Duodenal mucosa (tissue), 2 donors: ENCODE measurements at regions not wholly inside any gene's neighbourhood (a gene's known extent, or its start where the extent isn't known, plus 50 kb on each side); places are given as distances from the start of the nearest gene placed in this dataset.
"Not testable (repeated sequence)": the region's sequence is repeated elsewhere in the genome, so short reads cannot be mapped to it uniquely, and the experiment has no call there.

ENCODE experiments used
- H3K27ac ChIP-seq: one replicate; pipeline ENCODE4 v1.7.0; 2013; ENCODE audit warnings: low read depth, low read length
- H3K27me3 ChIP-seq, 2 donors: one replicate each; pipeline ENCODE4 v1.7.0; 2013; ENCODE audit warnings: low read length in 2 of 2, control low read depth in 1 of 2; ENCODE audit not compliant: insufficient read depth in 2 of 2, control insufficient read depth in 1 of 2
- H3K36me3 ChIP-seq, 2 donors: one replicate each; pipeline ENCODE4 v1.7.0; 2013; ENCODE audit warnings: low read length in 2 of 2, control low read depth in 1 of 2; ENCODE audit not compliant: insufficient read depth in 2 of 2, control insufficient read depth in 1 of 2
- H3K4me1 ChIP-seq, 2 donors: one replicate each; pipeline ENCODE4 v1.7.0; 2013; ENCODE audit warnings: low read length in 2 of 2, control low read depth in 1 of 2; ENCODE audit not compliant: insufficient read depth in 2 of 2, control insufficient read depth in 1 of 2
- H3K4me3 ChIP-seq, 2 donors: one replicate each; pipeline ENCODE4 v1.7.0; 2013; ENCODE audit warnings: low read length in 2 of 2, low read depth in 1 of 2
- H3K9ac ChIP-seq, 2 donors: one replicate each; pipeline ENCODE4 v1.7.0; 2013; ENCODE audit warnings: low read length in 2 of 2, low read depth in 1 of 2
- H3K9me3 ChIP-seq, 2 donors: one replicate each; pipeline ENCODE4 v1.7.0; 2013; ENCODE audit warnings: low read length in 2 of 2, control low read depth in 1 of 2; ENCODE audit not compliant: control insufficient read depth in 1 of 2

DNA sequence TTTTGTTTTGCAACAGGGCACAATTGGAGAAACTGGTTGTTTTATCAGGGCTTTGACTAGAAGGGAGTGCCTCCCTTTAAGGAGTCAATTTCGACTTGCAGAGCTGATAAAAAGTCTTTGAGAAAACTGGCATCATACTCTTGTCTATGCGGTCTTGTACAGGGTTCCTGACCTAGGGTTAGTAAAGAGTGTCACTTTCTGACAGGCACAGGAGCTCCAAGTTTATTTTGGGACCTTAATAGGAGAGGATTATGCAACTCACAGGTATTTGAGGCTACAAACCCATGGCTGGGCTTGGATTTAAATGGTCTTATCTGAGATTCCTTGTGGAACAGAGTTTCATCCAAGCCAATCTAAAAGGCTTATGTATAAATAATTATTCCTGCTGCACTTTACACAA, 365.4 kb downstream of the HTR1B start:
- Histone ChIP-seq H3K9me3 (no peaks in the 10 kb centered on the region), H3K9ac (no peak overlapping the region), H3K27me3 (no peaks in the 10 kb centered on the region), H3K4me1 (no peaks in the 10 kb centered on the region), H3K4me3 (no peak overlapping the region), H3K27ac (no peak overlapping the region), H3K36me3 (no peaks in the 10 kb centered on the region)

DNA sequence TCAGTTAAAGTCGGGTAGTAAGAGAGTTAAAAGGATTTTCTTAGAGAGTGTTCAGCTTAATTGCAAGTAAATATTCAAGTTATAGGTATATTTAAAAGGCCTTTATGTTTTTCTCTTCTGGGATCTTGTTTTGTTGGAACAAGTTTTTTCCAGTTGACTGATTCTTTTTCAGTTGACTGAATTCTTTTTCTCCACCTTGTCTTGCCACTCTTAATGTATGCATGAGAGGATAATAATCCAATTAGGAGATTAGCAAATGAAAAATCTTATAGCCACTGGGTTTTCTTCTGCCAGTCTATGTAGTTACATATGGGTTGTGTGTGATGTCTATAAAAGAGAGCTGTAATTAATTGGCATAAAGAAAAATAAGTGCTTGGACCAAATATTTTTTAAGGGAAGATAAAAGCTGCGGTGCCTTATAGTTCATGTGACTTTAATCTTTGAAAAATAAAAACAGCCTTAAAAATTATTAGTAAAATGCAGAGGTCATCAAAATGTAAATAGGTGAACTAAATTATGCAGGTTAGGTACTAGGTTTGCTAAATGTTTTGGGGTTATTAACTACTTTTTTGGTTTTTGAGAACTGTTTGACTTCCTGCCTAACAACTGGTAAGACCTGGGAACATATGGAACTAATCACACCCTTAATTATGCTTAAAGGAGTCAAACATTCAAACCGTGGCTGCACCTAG, 367.2 kb downstream of the HTR1B start:
- Histone ChIP-seq H3K9me3 (no peaks in the 10 kb centered on the region), H3K36me3 (no peaks in the 10 kb centered on the region), H3K27ac (no peak overlapping the region), H3K9ac (no peak overlapping the region), H3K4me3 (no peak overlapping the region), H3K4me1 (no peaks in the 10 kb centered on the region), H3K27me3 (no peaks in the 10 kb centered on the region)

DNA sequence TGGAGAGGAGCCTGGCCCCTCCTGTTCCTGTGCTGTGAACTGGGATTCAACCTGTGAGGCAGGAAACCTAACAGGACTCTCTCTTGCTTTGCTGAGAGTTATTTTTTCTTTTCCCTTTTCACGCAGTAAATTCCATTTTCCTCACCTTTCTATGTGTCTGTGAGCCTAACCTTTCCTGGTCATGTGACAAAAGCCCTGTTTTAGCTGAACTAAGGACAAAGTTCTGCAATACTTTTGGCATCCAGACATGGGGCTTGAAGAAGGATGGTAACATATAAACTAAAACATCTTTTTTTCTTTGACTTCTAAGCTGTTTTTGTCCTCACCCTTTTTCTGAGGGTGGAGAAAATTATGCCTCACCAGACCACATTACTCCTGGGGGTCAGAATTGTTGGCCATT, 368.5 kb downstream of the HTR1B start:
- H3K4me3 ChIP-seq, result no peak overlapping the region
- H3K4me1 ChIP-seq, result no peaks in the 10 kb centered on the region
- H3K36me3 ChIP-seq, result no peaks in the 10 kb centered on the region
- no peak overlapping the region for H3K9ac ChIP-seq
- no peak overlapping the region for H3K27ac ChIP-seq
- no peaks in the 10 kb centered on the region for H3K27me3 ChIP-seq
- no peaks in the 10 kb centered on the region for H3K9me3 ChIP-seq

DNA sequence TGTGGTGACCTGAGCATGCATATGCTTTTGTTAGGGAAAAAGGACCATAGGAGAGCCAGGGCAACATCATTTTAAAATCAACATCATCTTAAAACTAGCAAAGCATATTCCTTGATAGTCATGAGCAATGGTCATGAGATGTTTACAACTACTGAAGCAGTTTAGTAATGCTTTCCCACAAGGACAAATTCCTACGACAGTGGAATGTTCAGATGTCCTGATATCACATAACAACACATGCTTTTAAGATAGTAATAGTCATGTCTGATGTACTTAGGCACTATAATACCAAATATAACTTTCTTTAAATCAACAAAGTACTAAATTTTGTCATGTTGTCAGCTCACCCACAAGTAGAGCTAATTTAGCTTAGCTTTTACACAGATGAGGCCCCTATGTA, 370.3 kb downstream of the HTR1B start:
- Histone ChIP-seq H3K27me3 (no peaks in the 10 kb centered on the region), H3K27ac (no peak overlapping the region), H3K9ac (no peak overlapping the region), H3K4me3 (no peak overlapping the region), H3K36me3 (no peaks in the 10 kb centered on the region), H3K9me3 (no peaks in the 10 kb centered on the region), H3K4me1 (no peaks in the 10 kb centered on the region)

DNA sequence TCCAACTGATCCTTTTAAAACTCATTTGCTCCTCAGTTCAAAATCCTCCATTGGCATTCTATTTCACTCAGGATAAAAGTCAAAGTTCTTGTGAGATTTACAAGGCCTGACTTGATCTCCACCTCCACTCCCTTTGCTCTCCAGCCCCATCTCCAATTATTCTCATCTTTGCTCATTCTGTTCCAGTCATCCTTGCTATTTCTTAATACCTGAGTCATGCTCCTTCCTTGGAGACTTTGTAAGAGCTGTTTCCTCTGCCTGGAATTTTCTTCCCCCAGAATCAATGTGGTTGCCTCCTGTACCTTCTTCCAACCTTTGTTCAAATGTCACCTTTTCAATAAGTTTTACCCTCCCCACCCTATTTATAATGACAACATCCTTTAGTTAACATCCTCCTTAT, 373.5 kb downstream of the HTR1B start:
- Histone ChIP-seq H3K4me1 (no peaks in the 10 kb centered on the region), H3K36me3 (no peaks in the 10 kb centered on the region), H3K4me3 (no peak overlapping the region), H3K27me3 (no peaks in the 10 kb centered on the region), H3K9me3 (no peaks in the 10 kb centered on the region), H3K9ac (no peak overlapping the region), H3K27ac (no peak overlapping the region)

DNA sequence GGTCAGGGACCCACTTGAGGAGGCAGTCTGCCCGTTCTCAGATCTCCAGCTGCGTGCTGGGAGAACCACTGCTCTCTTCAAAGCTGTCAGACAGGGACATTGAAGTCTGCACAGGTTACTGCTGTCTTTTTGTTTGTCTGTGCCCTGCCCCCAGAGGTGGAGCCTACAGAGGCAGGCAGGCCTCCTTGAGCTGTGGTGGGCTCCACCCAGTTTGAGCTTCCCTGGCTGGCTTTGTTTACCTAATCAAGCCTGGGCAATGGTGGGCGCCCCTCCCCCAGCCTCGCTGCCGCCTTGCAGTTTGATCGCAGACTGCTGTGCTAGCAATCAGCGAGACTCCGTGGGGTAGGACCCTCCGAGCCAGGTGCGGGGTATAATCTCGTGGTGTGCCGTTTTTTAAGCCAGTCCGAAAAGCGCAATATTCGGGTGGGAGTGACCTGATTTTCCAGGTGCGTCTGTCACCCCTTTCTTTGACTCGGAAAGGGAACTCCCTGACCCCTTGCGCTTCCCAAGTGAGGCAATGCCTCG, 375.4 kb downstream of the HTR1B start:
- H3K27me3 ChIP-seq, H3K9ac ChIP-seq, H3K4me3 ChIP-seq, H3K36me3 ChIP-seq, H3K4me1 ChIP-seq, H3K9me3 ChIP-seq, H3K27ac ChIP-seq: not testable (repeated sequence)

DNA sequence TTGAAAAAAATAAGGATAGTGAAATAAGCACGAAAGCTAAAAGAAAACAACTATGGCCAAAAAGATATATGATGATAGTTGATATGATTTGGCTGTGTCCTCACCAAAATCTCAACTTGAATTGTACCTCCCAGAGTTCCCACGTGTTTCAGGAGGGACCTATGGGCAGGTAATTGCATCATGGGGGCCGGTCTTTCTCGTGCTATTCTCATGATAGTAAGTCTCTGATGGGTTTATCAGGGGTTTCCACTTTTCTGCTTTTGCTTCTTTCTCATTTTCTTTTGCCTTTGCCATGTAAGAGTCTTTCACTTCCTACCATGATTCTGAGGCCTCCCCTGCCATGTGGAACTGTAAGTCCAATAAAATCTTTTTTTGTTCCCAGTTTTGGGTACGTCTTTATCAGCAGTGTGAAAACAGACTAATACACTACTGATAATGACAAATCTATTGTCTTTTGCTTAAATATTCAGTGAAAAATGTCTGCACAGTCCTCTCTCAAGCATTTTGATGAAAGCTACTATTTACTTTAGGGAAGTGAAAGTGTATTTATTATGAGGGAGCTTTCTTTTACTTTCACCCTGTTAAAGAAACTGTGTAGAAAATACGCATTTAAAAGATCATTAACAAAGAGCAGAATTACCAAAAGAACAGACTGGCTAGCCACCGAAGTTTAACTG, 389.1 kb downstream of the HTR1B start:
- Histone ChIP-seq H3K9me3 (no peaks in the 10 kb centered on the region), H3K9ac (no peak overlapping the region), H3K4me3 (no peak overlapping the region), H3K27ac (no peak overlapping the region), H3K36me3 (no peaks in the 10 kb centered on the region), H3K27me3 (no peaks in the 10 kb centered on the region), H3K4me1 (no peaks in the 10 kb centered on the region)

DNA sequence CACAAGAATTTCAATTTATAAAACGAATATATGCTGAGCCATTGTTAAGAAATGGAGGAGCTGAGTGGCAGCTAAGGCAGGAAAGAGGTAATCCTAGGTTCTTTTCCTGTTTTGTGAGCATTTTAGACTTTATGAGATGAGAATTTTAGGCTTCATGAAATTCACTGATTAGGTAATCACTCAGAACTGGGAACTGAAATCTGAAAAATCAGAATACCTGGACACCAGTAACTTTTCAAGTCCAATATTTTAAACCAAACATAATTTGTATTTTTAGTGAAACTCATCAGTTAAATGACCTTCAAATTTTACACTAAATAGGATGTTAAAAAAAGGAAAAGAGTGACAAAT, 389.9 kb downstream of the HTR1B start:
- Histone ChIP-seq H3K4me3 (no peak overlapping the region), H3K9me3 (no peaks in the 10 kb centered on the region), H3K27ac (no peak overlapping the region), H3K4me1 (no peaks in the 10 kb centered on the region), H3K36me3 (no peaks in the 10 kb centered on the region), H3K9ac (no peak overlapping the region), H3K27me3 (no peaks in the 10 kb centered on the region)

DNA sequence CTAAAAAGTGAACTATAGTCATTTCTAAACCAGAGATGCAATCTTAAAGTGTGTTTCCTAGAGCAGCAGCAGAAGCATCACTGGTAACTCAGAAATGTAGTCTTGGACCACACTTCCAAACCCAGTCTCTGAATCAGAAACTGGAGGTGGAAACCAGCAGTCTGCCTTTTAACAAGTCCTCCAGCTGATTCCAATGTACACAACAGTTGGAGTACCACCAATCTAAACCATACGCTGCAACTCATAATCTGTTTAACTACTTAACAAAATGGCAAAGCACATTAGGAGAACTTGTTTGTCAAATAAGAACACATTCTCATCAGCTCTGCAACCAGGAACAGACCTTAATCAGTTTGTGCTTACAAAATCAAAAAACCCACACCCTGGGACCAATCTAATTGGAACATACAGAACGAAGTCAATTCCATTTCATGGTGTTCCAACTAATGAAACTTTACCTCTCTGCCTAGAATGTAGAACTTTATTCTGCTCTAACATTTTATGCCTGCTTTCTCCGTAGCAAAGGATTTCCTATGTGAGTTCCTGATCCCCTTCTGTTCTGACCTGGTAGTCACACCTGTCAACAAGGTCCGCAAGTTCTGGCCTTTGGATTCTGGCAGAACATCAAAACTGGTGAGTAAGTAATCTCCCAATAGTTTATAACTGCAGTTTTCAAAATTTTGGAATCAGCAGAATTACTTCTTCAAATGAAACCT, 390.4 kb downstream of the HTR1B start:
- Histone ChIP-seq H3K9ac (no peak overlapping the region), H3K27me3 (no peaks in the 10 kb centered on the region), H3K4me1 (no peaks in the 10 kb centered on the region), H3K4me3 (no peak overlapping the region), H3K36me3 (no peaks in the 10 kb centered on the region), H3K9me3 (no peaks in the 10 kb centered on the region), H3K27ac (no peak overlapping the region)

DNA sequence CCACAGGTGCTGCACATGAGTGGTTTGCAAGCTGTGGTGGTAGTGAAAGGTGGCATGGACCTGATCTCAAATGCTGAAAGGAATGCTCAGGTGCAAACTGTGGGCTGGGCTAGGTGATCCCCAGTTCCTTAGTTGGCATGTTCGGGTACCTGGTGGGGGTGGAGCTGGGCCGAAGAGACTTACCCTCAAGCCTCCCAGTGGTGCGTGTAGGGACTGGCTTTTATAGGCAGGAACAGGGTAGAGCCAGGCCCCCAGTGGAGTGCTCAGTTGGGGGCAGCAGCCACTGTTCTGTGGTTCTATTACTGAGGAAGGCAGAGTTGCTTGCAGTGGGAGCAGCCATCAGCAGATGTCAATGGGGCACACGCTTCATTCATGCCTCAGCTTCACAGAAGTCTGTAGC, 399.8 kb downstream of the HTR1B start:
- Histone ChIP-seq H3K36me3 (no peaks in the 10 kb centered on the region), H3K27me3 (no peaks in the 10 kb centered on the region), H3K4me1 (no peaks in the 10 kb centered on the region), H3K9ac (no peak overlapping the region), H3K27ac (no peak overlapping the region), H3K9me3 (no peaks in the 10 kb centered on the region), H3K4me3 (no peak overlapping the region)
